Dermis blood vessel endothelial cell (primary cell): ENCODE measurements at regions not wholly inside any gene's neighbourhood (a gene's known extent, or its start where the extent isn't known, plus 50 kb on each side); places are given as distances from the start of the nearest gene placed in this dataset.

Experiments used
- DNase-seq: peaks from one replicate; pipeline ENCODE4 v3.0.0; 2010

GRCh38 chr6:141035312-141036200 is 1097.2 kb upstream of the GJE1 start:
- no peak for DNase-seq

DNA sequence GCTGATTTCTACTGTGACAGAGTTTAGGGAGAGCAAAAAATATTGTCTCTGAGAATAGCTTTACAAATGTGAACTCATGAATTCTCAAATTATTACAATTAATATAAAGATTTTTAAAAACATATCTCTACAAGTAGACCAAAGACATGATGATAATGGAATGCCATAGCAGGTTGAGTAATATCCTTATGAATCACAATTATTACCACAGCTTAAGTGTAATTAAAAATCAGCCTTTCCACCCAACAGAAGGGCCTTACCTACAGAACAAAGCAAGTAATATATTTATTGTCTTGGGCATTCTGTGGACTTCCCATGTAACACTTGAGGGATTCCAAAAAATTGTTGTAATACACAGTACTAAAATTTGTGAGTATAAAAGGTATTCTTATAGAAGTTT is 1099.6 kb upstream of the GJE1 start:
- no peak for DNase-seq

DNA sequence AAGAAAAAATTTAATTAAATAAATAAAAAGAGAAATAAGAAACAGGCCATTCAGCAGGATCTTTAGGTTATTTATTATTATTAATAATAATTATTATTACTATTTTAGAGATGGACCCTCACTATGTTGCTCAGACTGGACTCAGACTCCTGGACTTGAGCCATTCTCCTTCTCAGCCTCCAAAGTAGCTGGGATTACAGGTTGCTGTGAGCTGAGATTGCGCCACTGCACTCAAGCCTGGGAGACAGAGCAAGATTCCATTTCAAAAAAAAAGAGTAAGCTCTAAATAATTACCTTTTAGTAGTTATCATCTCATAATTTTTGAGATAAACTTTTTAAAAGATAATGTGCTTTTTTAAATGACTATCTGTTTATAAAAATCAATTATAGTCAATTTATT is 1102.8 kb upstream of the GJE1 start:
- DNase-seq = no peak

- no peak for DNase-seq
Observed at GRCh38 chr6:141028791-141029280, 1103.9 kb upstream of the GJE1 start.

DNA sequence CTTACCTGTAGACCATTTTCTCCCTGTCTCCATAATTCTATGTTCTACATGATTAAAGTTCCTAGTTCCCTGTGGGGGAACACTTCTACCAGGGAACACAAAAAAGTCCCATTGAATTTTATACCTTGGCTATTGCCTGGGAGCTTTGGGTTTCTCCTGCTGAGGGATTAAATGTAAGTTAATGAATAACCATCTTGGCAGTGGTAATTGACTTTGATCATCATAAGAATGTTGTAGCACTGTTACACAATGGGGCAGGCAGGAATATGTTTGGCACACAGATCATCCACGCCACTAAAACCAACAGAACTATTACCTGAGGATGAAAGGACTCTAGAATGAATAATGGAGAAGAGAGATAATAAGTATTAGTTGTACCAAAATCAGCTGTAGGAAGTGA is 1106.2 kb upstream of the GJE1 start:
- DNase-seq = no peak

DNA sequence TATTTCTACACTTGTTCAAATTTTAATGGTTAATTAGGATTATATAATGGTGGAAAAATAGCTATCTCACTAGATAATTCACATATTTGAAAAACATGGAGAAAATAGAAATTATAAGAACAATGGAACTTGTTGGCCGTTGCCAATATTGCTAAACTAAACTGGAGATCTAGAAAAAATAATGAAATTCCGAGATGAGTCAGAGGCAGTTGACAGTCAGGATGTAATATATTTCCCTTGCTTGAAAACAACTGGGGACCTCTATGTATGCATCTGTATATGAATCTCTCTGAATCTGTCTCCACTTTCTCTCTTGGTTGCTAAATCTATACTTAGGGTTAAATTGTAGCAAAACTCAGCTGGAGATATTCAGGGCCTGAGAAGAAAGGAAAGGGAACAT is 1108.2 kb upstream of the GJE1 start:
- peak; percentile 60 for DNase-seq

GRCh38 chr6:141017941-141018340 is 1114.8 kb upstream of the GJE1 start:
- no peak for DNase-seq

DNA sequence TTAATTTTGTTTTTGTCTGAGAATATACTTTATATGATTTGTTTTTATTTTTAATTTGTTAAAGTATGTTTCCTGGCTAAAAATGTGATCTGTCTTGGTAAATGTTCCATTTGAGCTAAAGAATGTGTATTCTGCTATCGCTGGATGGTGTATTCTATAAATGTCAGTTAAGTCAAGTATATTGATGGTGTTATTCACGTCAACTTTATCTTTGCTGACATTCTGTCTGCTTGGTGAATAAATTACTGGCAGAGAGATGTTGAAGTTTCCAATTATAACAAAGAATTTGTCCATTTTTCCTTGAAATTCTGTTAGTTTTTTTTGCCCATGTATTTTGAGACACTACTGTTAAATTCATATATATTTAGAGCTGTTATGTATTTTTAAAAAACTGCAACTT is 1131.8 kb upstream of the GJE1 start:
- no peak for DNase-seq

GRCh38 chr6:140993515-140993914 is 1139.2 kb upstream of the GJE1 start:
- DNase-seq = no peak

- no peak for DNase-seq
Observed at GRCh38 chr6:140992678-140993077, 1140.0 kb upstream of the GJE1 start.

GRCh38 chr6:140988780-140989179 is 1143.9 kb upstream of the GJE1 start:
- peak; percentile 38 for DNase-seq

DNA sequence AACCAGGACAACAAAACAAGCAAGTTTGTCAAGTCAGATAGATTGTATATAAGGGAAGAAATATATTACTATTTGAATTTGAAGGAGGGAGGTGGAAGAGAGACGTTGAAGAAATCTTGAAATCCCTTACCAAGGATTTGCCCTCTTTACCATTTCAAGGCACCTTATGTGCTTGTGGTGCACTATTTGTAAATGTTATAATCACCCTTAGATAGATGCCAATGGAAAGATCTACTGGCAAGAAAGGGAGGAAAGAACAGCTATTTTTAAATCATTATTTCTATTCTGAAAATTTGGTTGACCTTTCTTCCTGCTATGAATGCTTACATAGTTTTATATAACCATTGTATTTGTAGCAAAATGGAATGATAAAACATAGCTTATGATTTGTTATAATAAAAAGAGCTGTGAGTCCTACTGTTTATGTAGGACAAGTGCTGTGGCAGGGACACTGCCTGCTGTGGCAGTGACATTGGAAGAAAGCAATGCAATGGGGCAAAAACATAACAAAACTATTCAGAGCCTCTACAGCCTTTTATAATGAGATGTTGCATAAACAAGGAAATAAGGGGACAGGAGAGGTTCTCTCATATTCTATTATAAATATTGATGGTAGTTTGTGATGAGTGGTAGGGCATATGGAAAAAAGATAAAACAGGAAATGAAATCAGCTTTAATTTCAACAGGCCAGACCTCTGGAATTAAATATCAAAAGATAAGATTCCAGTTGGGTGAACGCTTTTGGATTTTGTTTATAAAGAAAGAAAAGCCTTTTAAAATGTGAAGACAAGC is 1145.2 kb upstream of the GJE1 start:
- DNase-seq = no peak

DNA sequence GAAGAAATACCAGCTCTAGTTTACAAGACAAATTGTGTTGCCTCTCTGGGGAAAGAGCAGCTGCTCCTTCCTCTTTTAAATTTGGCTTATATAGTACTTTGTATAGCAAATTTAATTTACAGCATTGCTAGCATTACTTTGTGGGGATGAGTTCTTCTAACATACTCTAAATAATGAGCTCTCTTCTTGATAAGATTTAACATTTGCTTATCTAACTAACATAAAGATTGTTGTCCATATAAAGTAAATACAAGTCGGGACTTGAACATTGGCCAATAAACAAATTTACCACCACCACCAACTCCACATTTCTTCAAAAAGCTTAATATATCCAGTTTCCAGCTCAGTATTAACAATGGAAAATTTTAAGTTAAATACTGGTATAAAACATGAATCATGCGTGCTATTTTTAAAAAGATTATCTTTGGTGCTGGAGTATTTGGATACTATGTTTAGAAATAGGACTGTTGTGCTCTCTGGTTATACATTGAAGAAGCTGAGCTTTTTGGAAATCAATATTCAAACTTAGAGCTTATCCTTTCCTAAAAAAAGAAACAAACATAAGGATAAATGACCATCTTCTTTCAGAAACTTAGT is 1146.9 kb upstream of the GJE1 start:
- no peak for DNase-seq

- DNase-seq = peak; percentile 30
Observed at GRCh38 chr6:140980265-140980887, 1152.3 kb upstream of the GJE1 start.

- peak; percentile 98 for DNase-seq
Observed at GRCh38 chr6:140979642-140980091, 1153.1 kb upstream of the GJE1 start.

- peak; percentile 77 for DNase-seq
Observed at GRCh38 chr6:140977403-140977802, 1155.3 kb upstream of the GJE1 start.

- no peak for DNase-seq
Observed at GRCh38 chr6:140976806-140977205, 1155.9 kb upstream of the GJE1 start.

GRCh38 chr6:140970485-140970884 is 1162.2 kb upstream of the GJE1 start:
- DNase-seq = no peak

DNA sequence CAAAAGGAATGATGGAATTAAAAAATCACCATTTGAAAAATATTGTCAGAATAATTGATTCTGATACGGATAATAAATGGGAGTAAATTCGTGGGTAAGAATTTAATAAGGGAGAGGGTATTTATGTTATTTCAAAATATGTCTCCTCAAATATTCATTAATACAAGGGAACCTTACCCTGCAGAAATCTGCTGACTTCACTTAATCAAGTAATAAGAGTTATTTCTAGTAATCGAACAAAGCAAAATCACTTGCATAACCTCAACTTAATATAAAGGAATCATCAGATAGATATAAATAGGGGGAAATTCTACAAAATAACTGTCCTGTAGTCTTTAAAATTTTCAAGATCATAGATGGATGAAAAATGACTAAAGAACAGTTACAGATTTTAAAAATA is 1164.7 kb upstream of the GJE1 start:
- no peak for DNase-seq

- no peak for DNase-seq
Observed at GRCh38 chr6:140966676-140967075, 1166.0 kb upstream of the GJE1 start.

GRCh38 chr6:140960566-140960965 is 1172.2 kb upstream of the GJE1 start:
- DNase-seq = peak; percentile 73

DNA sequence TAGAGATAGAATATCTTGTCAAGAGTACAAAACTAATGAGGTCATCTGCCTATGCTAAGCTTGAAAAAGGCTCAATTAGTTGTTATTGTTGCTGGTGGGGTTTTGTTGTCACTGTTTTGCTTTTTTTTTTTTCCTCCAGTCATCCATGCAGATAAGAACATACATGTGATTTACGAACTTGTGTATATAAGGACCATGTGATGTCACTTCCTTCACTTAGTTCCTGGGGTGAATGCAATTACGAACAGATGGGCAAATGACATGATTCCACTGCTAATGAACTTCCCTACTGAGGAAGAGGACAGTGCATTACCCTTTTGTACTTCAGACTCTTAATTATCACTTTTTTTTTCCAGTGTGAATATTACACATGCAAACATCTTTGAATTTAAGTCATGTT is 1175.3 kb upstream of the GJE1 start:
- no peak for DNase-seq
